HCT116 (cell line): ENCODE measurements at regions not wholly inside any gene's neighbourhood (a gene's known extent, or its start where the extent isn't known, plus 50 kb on each side); places are given as distances from the start of the nearest gene placed in this dataset.

Experiments used
- CTCF ChIP-seq, 3 experiments: fragments of 200-600 bp in 1 of 3; sonication (generic) in 1 of 3; IDR thresholded peaks in 2 of 3; conservative IDR thresholded peaks in 1 of 3; 2 replicates each; pipeline ENCODE4 v1.5.1; 2012 to 2017; ENCODE audit warnings: low read depth in 2 of 3, low read length in 2 of 3, antibody characterized with exemption in 1 of 3, borderline replicate concordance in 1 of 3, control low read depth in 1 of 3, mild to moderate bottlenecking in 1 of 3, mixed read lengths in 1 of 3, mixed run types in 1 of 3, moderate library complexity in 1 of 3; ENCODE audit not compliant: insufficient read depth in 1 of 3
- EZH2 ChIP-seq: fragments of 200-600 bp; sonication (generic); IDR thresholded peaks from 2 replicates; pipeline ENCODE4 v1.6.1; 2017; ENCODE audit warnings: antibody characterized with exemption, mixed run types
- POLR2A ChIP-seq: IDR thresholded peaks from 2 replicates; pipeline ENCODE4 v1.7.0; 2011; ENCODE audit warnings: borderline replicate concordance; ENCODE audit not compliant: insufficient read depth, insufficient read length; ENCODE audit errors: extremely low read depth
- POLR2AphosphoS5 ChIP-seq: IDR thresholded peaks from 2 replicates; pipeline ENCODE4 v1.6.1; 2011; ENCODE audit warnings: mild to moderate bottlenecking, low read depth, low read length, moderate library complexity
- YY1 ChIP-seq: IDR thresholded peaks from 2 replicates; pipeline ENCODE4 v1.6.1; 2011; ENCODE audit warnings: low read length, low read depth, moderate library complexity, mild to moderate bottlenecking; ENCODE audit not compliant: insufficient replicate concordance; ENCODE audit errors: extremely low read depth

- TF ChIP-seq CTCF (IDR thresholded peaks at IDR 0.05 in 2 of 3, conservative IDR thresholded peaks at IDR 0.05 in 1 of 3; ENCODE audit: borderline replicate concordance in 1 of 3, insufficient read depth in 1 of 3, low read depth in 2 of 3, low read length in 2 of 3) (no peak), POLR2AphosphoS5 (no peak), POLR2A (no peak), EZH2 (no peak), YY1 (no peak)
Observed at GRCh38 chr13:60327511-60327910, 69.5 kb upstream of the TDRD3 start.
